ENCODE measurements at regions not wholly inside any gene's neighbourhood (a gene's known extent, or its start where the extent isn't known, plus 50 kb on each side); places are given as distances from the start of the nearest gene placed in this dataset.

GRCh38 chr1:182111496-182111895 is 50.0 kb upstream of the ZNF648 start:
- TF ChIP-seq POLR2A (IDR thresholded peaks at IDR 0.05) (no peak), CTCF (IDR thresholded peaks at IDR 0.05) (no peak)

Data from heart left ventricle (tissue), 13 donors.